Smooth muscle cell (in vitro differentiated cells): ENCODE measurements at regions not wholly inside any gene's neighbourhood (a gene's known extent, or its start where the extent isn't known, plus 50 kb on each side); places are given as distances from the start of the nearest gene placed in this dataset.

ENCODE experiments used
- DNase-seq: peaks from one replicate; lab custom pipeline; 2025; ENCODE audit not compliant: unreplicated experiment; lab: John Stamatoyannopoulos, UW
- H2AFZ ChIP-seq: fragments of 200-600 bp; sonication (generic); 2 replicates; pipeline ENCODE4 v1.6.0; 2016; ENCODE audit warnings: antibody characterized with exemption, low read depth, mild to moderate bottlenecking
- H3F3A ChIP-seq: fragments of 200-600 bp; sonication (generic); 2 replicates; pipeline ENCODE4 v1.6.0; 2017; ENCODE audit warnings: antibody characterized with exemption, low read depth
- H3K27ac ChIP-seq: fragments of 200-600 bp; sonication (generic); 2 replicates; pipeline ENCODE4 v1.5.1; 2016; ENCODE audit warnings: low read depth, mild to moderate bottlenecking
- H3K27me3 ChIP-seq: fragments of 200-600 bp; sonication (generic); 2 replicates; pipeline ENCODE4 v1.6.1; 2016; ENCODE audit warnings: low read depth, mild to moderate bottlenecking
- H3K36me3 ChIP-seq: fragments of 200-600 bp; sonication (generic); 2 replicates; pipeline ENCODE4 v1.5.1; 2016; ENCODE audit warnings: low read depth
- H3K4me1 ChIP-seq: fragments of 200-600 bp; sonication (generic); 2 replicates; pipeline ENCODE4 v1.5.1; 2016; ENCODE audit warnings: low read depth
- H3K4me2 ChIP-seq: fragments of 200-600 bp; sonication (generic); 2 replicates; pipeline ENCODE4 v1.6.0; 2016; ENCODE audit warnings: mild to moderate bottlenecking
- H3K4me3 ChIP-seq: fragments of 200-600 bp; sonication (generic); 2 replicates; pipeline ENCODE4 v1.5.1; 2016; ENCODE audit warnings: mild to moderate bottlenecking
- H3K79me2 ChIP-seq: fragments of 200-600 bp; sonication (generic); 2 replicates; pipeline ENCODE4 v1.6.0; 2016; ENCODE audit warnings: low read depth, mild to moderate bottlenecking
- H3K9ac ChIP-seq: fragments of 200-600 bp; sonication (generic); 2 replicates; pipeline ENCODE4 v1.6.0; 2016; ENCODE audit warnings: low read depth
- H3K9me3 ChIP-seq: fragments of 200-600 bp; sonication (generic); replicated peaks from 2 replicates; pipeline ENCODE4 v1.5.1; 2016; ENCODE audit warnings: low read depth
- H4K20me1 ChIP-seq: fragments of 200-600 bp; sonication (generic); 2 replicates; pipeline ENCODE4 v1.6.0; 2016; ENCODE audit warnings: low read depth
- CTCF ChIP-seq: fragments of 200-600 bp; sonication (generic); IDR thresholded peaks from 2 replicates; pipeline ENCODE4 v1.5.1; 2017; ENCODE audit warnings: borderline replicate concordance, mild to moderate bottlenecking, antibody characterized with exemption; ENCODE audit not compliant: insufficient read depth, poor library complexity, severe bottlenecking
- WGBS: methylation state at CpG from one replicate; pipeline ENCODE4 v1.1.7; 2016; ENCODE audit warnings: low lambda C conversion rate; 5-methylcytosine and 5-hydroxymethylcytosine counted together

GRCh38 chr15:92813485-92813884, 86.6 kb upstream of the CHD2 start:
- DNase-seq = no peak
- Histone ChIP-seq H3K4me2 (no peak overlapping the region), H3K27me3 (no peaks in the 10 kb centered on the region), H3K4me1 (peaks cover 41% of the 10 kb centered on the region), H3K9ac (no peak overlapping the region), H3K27ac (no peak overlapping the region), H3F3A (peaks cover 11% of the 10 kb centered on the region), H3K79me2 (peaks cover 23% of the 10 kb centered on the region), H4K20me1 (no peaks in the 10 kb centered on the region), H3K36me3 (no peaks in the 10 kb centered on the region), H2AFZ (no peak overlapping the region), H3K4me3 (no peak overlapping the region), H3K9me3 (no peaks in the 10 kb centered on the region)
- TF ChIP-seq CTCF = no peak
- WGBS = 85% methylated on average over 4 of the region's 4 CpGs

GRCh38 chr15:92817339-92817886, 82.7 kb upstream of the CHD2 start:
- Histone ChIP-seq H3K4me3 (peak overlapping the region; percentile 10), H3F3A (peaks cover 19% of the 10 kb centered on the region), H3K9me3 (no peaks in the 10 kb centered on the region), H4K20me1 (no peaks in the 10 kb centered on the region), H3K27me3 (no peaks in the 10 kb centered on the region), H2AFZ (peak overlapping the region; percentile 97), H3K9ac (peak overlapping the region; percentile 11), H3K36me3 (no peaks in the 10 kb centered on the region), H3K4me2 (peak overlapping the region; percentile 63), H3K27ac (peak overlapping the region; percentile 40), H3K4me1 (peaks cover 48% of the 10 kb centered on the region), H3K79me2 (peaks cover 14% of the 10 kb centered on the region)
- WGBS = 51% methylated on average over 7 of the region's 7 CpGs
- TF ChIP-seq CTCF = no peak
- no peak for DNase-seq

- Histone ChIP-seq H3K36me3 (no peaks in the 10 kb centered on the region), H3K79me2 (peaks cover 7% of the 10 kb centered on the region), H2AFZ (peak overlapping the region; percentile 97), H3K9ac (peak overlapping the region; percentile 91), H3F3A (peaks cover 19% of the 10 kb centered on the region), H3K9me3 (no peaks in the 10 kb centered on the region), H3K27me3 (no peaks in the 10 kb centered on the region), H3K27ac (peak overlapping the region; percentile 95), H3K4me3 (peak overlapping the region; percentile 55), H3K4me1 (peaks cover 60% of the 10 kb centered on the region), H3K4me2 (peak overlapping the region; percentile 91), H4K20me1 (no peaks in the 10 kb centered on the region)
- no peak for TF ChIP-seq CTCF
- no peak for DNase-seq
- 34% methylated on average over 16 of the region's 16 CpGs for WGBS
These were observed 81.4 kb upstream of the CHD2 start for GRCh38 chr15:92818651-92819277.
